ENCODE measurements at regions not wholly inside any gene's neighbourhood (a gene's known extent, or its start where the extent isn't known, plus 50 kb on each side); places are given as distances from the start of the nearest gene placed in this dataset.

- TF ChIP-seq, protein P1, sequence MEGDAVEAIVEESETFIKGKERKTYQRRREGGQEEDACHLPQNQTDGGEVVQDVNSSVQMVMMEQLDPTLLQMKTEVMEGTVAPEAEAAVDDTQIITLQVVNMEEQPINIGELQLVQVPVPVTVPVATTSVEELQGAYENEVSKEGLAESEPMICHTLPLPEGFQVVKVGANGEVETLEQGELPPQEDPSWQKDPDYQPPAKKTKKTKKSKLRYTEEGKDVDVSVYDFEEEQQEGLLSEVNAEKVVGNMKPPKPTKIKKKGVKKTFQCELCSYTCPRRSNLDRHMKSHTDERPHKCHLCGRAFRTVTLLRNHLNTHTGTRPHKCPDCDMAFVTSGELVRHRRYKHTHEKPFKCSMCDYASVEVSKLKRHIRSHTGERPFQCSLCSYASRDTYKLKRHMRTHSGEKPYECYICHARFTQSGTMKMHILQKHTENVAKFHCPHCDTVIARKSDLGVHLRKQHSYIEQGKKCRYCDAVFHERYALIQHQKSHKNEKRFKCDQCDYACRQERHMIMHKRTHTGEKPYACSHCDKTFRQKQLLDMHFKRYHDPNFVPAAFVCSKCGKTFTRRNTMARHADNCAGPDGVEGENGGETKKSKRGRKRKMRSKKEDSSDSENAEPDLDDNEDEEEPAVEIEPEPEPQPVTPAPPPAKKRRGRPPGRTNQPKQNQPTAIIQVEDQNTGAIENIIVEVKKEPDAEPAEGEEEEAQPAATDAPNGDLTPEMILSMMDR (IDR thresholded peaks at IDR 0.05; ENCODE audit: control extremely low read depth in 1 of 3, insufficient read depth in 1 of 3, low read depth in 1 of 3, low read length in 3 of 3): no peak
- TF ChIP-seq GTF2F1 (IDR thresholded peaks at IDR 0.05; ENCODE audit: borderline replicate concordance, low read depth, low read length) (no peak), SIN3A (conservative IDR thresholded peaks at IDR 0.05 in 1 of 2, IDR thresholded peaks at IDR 0.05 in 1 of 2; ENCODE audit: low read depth in 1 of 2, low read length in 2 of 2) (no peak)
Observed at GRCh38 chr2:235146871-235147565, 195.2 kb downstream of the SH3BP4 start (continued).
